Fibroblast of lung (primary cell): ENCODE measurements at regions not wholly inside any gene's neighbourhood (a gene's known extent, or its start where the extent isn't known, plus 50 kb on each side); places are given as distances from the start of the nearest gene placed in this dataset.

Experiments used
- EZH2 ChIP-seq: IDR thresholded peaks from 2 replicates; pipeline ENCODE4 v1.5.1; 2012; ENCODE audit warnings: low read length, control low read depth, mild to moderate bottlenecking; ENCODE audit errors: missing control alignments
- TF ChIP-seq, protein P1 (sequence below), 2 donors: IDR thresholded peaks in 1 of 2; conservative IDR thresholded peaks in 1 of 2; 1 replicate in 1 of 2; 2 replicates in 1 of 2; pipeline ENCODE4 v1.5.1; 2011 to 2012; ENCODE audit warnings: low read length in 2 of 2, control low read depth in 1 of 2, inconsistent platforms in 1 of 2, low read depth in 1 of 2, mild to moderate bottlenecking in 1 of 2

DNA sequence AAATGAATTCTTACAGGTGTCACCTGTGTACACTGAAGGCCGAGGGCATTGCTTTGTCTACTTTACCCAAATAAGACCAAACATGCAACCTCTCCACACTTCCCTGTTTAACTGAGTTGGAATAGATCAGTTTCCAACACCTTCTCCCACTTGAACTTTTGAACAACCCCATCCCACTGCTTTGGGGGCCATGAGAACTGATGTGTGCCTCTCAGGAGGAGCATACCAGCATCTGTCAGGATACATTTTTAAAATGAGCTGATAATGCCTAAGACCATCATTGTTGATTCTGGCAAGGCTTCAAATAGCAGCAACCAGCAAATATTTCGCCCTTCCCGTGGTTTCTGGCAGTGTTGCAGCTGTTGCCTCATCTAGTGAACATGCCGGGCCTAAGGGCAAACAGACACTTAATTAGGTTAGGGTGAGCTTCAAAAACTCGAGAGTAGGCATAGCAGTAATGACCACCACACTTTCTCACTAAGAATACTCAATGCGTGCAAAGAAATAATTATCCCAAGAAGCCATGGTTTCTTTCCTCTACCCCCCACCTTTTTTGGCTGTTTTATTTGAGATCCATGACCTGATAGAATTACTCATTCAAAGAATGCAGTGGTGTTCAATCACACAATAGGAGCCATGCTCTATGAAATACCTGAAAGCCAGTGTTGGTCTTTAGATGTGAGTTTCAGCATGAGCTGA, 63.7 kb downstream of the MAP10 start:
- TF ChIP-seq, protein P1, sequence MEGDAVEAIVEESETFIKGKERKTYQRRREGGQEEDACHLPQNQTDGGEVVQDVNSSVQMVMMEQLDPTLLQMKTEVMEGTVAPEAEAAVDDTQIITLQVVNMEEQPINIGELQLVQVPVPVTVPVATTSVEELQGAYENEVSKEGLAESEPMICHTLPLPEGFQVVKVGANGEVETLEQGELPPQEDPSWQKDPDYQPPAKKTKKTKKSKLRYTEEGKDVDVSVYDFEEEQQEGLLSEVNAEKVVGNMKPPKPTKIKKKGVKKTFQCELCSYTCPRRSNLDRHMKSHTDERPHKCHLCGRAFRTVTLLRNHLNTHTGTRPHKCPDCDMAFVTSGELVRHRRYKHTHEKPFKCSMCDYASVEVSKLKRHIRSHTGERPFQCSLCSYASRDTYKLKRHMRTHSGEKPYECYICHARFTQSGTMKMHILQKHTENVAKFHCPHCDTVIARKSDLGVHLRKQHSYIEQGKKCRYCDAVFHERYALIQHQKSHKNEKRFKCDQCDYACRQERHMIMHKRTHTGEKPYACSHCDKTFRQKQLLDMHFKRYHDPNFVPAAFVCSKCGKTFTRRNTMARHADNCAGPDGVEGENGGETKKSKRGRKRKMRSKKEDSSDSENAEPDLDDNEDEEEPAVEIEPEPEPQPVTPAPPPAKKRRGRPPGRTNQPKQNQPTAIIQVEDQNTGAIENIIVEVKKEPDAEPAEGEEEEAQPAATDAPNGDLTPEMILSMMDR (conservative IDR thresholded peaks at IDR 0.05 in 1 of 2, IDR thresholded peaks at IDR 0.05 in 1 of 2; ENCODE audit: low read depth in 1 of 2, low read length in 2 of 2): no peak
- no peak for TF ChIP-seq EZH2
